H1 (cell line): ENCODE measurements at regions not wholly inside any gene's neighbourhood (a gene's known extent, or its start where the extent isn't known, plus 50 kb on each side); places are given as distances from the start of the nearest gene placed in this dataset.

ENCODE experiments used
- CTCF ChIA-PET: fragments of 300-600 bp; sonication (Branson Sonifier 250); formaldehyde crosslinking; loops from one replicate; lab custom pipeline; 2021; ENCODE audit not compliant: partially characterized antibody; lab: Charles Lee
- POLR2A ChIA-PET: fragments of 300-600 bp; sonication (Branson Sonifier 250); formaldehyde crosslinking; loops from one replicate; lab custom pipeline; 2021; ENCODE audit warnings: inconsistent platforms; ENCODE audit not compliant: partially characterized antibody; lab: Charles Lee
- DNase-seq, 2 experiments: peaks; one replicate each; pipeline versions ENCODE4 v3.0.0 to v3.0.0-alpha.2; 2010 to 2022; ENCODE audit warnings: low spot score in 2 of 2, low read depth in 1 of 2, mixed read lengths in 1 of 2
- FAIRE-seq: peaks from 2 replicates; lab custom pipeline; 2011; peaks lifted over from hg19 to GRCh38; lab: Jason Lieb, UNC
- H2AFZ ChIP-seq: 2 replicates; pipeline ENCODE4 v1.8.1; 2012; ENCODE audit warnings: low read length, inconsistent platforms
- H2AK5ac ChIP-seq: 2 replicates; pipeline ENCODE4 v1.6.1; 2013; ENCODE audit warnings: low read depth, low read length
- H2BK120ac ChIP-seq: replicated peaks from 2 replicates; pipeline ENCODE3; 2013; ENCODE audit warnings: low read depth, low read length, inconsistent platforms
- H2BK12ac ChIP-seq: 2 replicates; pipeline ENCODE4 v1.6.1; 2013; ENCODE audit warnings: low read depth, low read length
- H2BK15ac ChIP-seq: 2 replicates; pipeline ENCODE4 v1.6.1; 2013; ENCODE audit warnings: low read length
- H2BK20ac ChIP-seq: 2 replicates; pipeline ENCODE4 v1.6.1; 2013; ENCODE audit warnings: low read length
- H2BK5ac ChIP-seq: 2 replicates; pipeline ENCODE4 v1.6.1; 2013; ENCODE audit warnings: low read depth, low read length
- H3K14ac ChIP-seq: 2 replicates; pipeline ENCODE4 v1.6.1; 2013; ENCODE audit warnings: inconsistent platforms; ENCODE audit not compliant: insufficient read length
- H3K18ac ChIP-seq: 2 replicates; pipeline ENCODE4 v1.6.1; 2013; ENCODE audit warnings: low read length; ENCODE audit errors: extremely low read depth
- H3K23ac ChIP-seq: 2 replicates; pipeline ENCODE4 v1.6.1; 2013; ENCODE audit warnings: inconsistent platforms; ENCODE audit not compliant: insufficient read length
- H3K23me2 ChIP-seq: 2 replicates; pipeline ENCODE4 v1.6.1; 2013; ENCODE audit warnings: low read depth, low read length
- H3K27ac ChIP-seq: 2 replicates; pipeline ENCODE4 v1.6.1; 2011; ENCODE audit warnings: low read depth, low read length, inconsistent platforms
- H3K27me3 ChIP-seq, 4 experiments: replicated peaks in 1 of 4; 1 replicate in 1 of 4; 2 replicates in 3 of 4; pipeline versions ENCODE4 v1.6.1 to v1.8.1; 2011 to 2013; ENCODE audit warnings: low read length in 3 of 4, mild to moderate bottlenecking in 3 of 4, inconsistent platforms in 2 of 4, mixed read lengths in 2 of 4, moderate library complexity in 1 of 4; ENCODE audit not compliant: control insufficient read depth in 3 of 4, insufficient read depth in 3 of 4; ENCODE audit errors: extremely low read depth in 1 of 4
- H3K36me3 ChIP-seq, 4 experiments: 2 replicates each; pipeline versions ENCODE4 v1.6.1 to v1.8.1; 2011 to 2013; ENCODE audit warnings: mild to moderate bottlenecking in 4 of 4, low read length in 3 of 4, moderate library complexity in 2 of 4, control low read depth in 1 of 4, inconsistent platforms in 1 of 4; ENCODE audit not compliant: insufficient read depth in 4 of 4, control insufficient read depth in 2 of 4
- H3K4ac ChIP-seq: replicated peaks from 2 replicates; pipeline ENCODE3; 2013; ENCODE audit warnings: low read length, low read depth, mixed read lengths, inconsistent platforms; ENCODE audit not compliant: insufficient read length
- H3K4me1 ChIP-seq, 4 experiments: replicated peaks in 1 of 4; 1 replicate in 1 of 4; 2 replicates in 3 of 4; pipeline versions ENCODE4 v1.6.1 to v1.8.1; 2011 to 2013; ENCODE audit warnings: low read length in 3 of 4, inconsistent platforms in 2 of 4, mixed read lengths in 1 of 4; ENCODE audit not compliant: insufficient read depth in 4 of 4, control insufficient read depth in 3 of 4
- H3K4me2 ChIP-seq, 2 experiments: 2 replicates each; pipeline versions ENCODE4 v1.6.1 to v1.8.1; 2011 to 2013; ENCODE audit warnings: low read depth in 2 of 2, low read length in 2 of 2, control low read depth in 1 of 2, inconsistent platforms in 1 of 2, mild to moderate bottlenecking in 1 of 2; ENCODE audit not compliant: insufficient read depth in 1 of 2
- H3K4me3 ChIP-seq, 4 experiments: fragments of 200-600, 300-600 bp in 1 of 4; sonication (generic), shearing (Covaris generic), sonication (Bioruptor Twin) in 1 of 4; 2 replicates each; pipeline versions ENCODE4 v1.5.1 to v1.8.1; 2011 to 2016; ENCODE audit warnings: low read length in 4 of 4, low read depth in 3 of 4, control low read depth in 2 of 4, inconsistent platforms in 2 of 4, mild to moderate bottlenecking in 2 of 4, mixed read lengths in 1 of 4, moderate library complexity in 1 of 4; ENCODE audit not compliant: insufficient read depth in 2 of 4; ENCODE audit errors: extremely low read depth in 1 of 4
- H3K56ac ChIP-seq: replicated peaks from 2 replicates; pipeline ENCODE3; 2013; ENCODE audit warnings: low read depth, mild to moderate bottlenecking, mixed read lengths, low read length, inconsistent platforms; ENCODE audit not compliant: insufficient read length
- H3K79me1 ChIP-seq: 2 replicates; pipeline ENCODE4 v1.6.1; 2013; ENCODE audit warnings: low read depth, low read length, control low read depth
- H3K79me2 ChIP-seq, 2 experiments: 2 replicates each; pipeline versions ENCODE4 v1.6.1 to v1.8.1; 2012 to 2013; ENCODE audit warnings: low read length in 2 of 2, mild to moderate bottlenecking in 2 of 2, inconsistent platforms in 1 of 2; ENCODE audit not compliant: insufficient read depth in 2 of 2, control insufficient read depth in 1 of 2
- H3K9ac ChIP-seq, 4 experiments: replicated peaks in 1 of 4; 1 replicate in 1 of 4; 2 replicates in 3 of 4; pipeline versions ENCODE4 v1.6.1 to v1.8.1; 2011 to 2013; ENCODE audit warnings: low read depth in 3 of 4, low read length in 3 of 4, control low read depth in 2 of 4, mild to moderate bottlenecking in 2 of 4, moderate library complexity in 2 of 4, inconsistent platforms in 1 of 4; ENCODE audit errors: extremely low read depth in 1 of 4
- H3K9me3 ChIP-seq, 2 experiments: 2 replicates each; pipeline versions ENCODE4 v1.6.1 to v1.8.1; 2012 to 2013; ENCODE audit warnings: mild to moderate bottlenecking in 2 of 2, moderate library complexity in 2 of 2, control low read depth in 1 of 2, inconsistent platforms in 1 of 2, low read depth in 1 of 2, low read length in 1 of 2, mixed read lengths in 1 of 2; ENCODE audit not compliant: insufficient read depth in 2 of 2
- H4K20me1 ChIP-seq, 2 experiments: replicated peaks in 1 of 2; 2 replicates each; pipeline versions ENCODE3 to v1.8.1; 2011 to 2013; ENCODE audit warnings: inconsistent platforms in 2 of 2, low read length in 2 of 2, mild to moderate bottlenecking in 1 of 2; ENCODE audit not compliant: insufficient read depth in 2 of 2, control insufficient read depth in 1 of 2
- H4K5ac ChIP-seq: 2 replicates; pipeline ENCODE4 v1.6.1; 2013; ENCODE audit warnings: low read length, low read depth, mixed read lengths, inconsistent platforms; ENCODE audit not compliant: insufficient read length
- H4K8ac ChIP-seq: 2 replicates; pipeline ENCODE4 v1.8.0; 2013; ENCODE audit warnings: mild to moderate bottlenecking, moderate library complexity, low read length, inconsistent platforms; ENCODE audit not compliant: insufficient read depth; ENCODE audit errors: extremely low read depth
- H4K91ac ChIP-seq: replicated peaks from 2 replicates; pipeline ENCODE3; 2013; ENCODE audit warnings: low read length, mixed read lengths, inconsistent platforms; ENCODE audit not compliant: insufficient read length
- GABPA ChIP-seq: IDR thresholded peaks from 2 replicates; pipeline ENCODE4 v1.6.1; 2011; ENCODE audit warnings: mild to moderate bottlenecking, low read length, moderate library complexity, borderline replicate concordance; ENCODE audit not compliant: insufficient read depth
- MAFK ChIP-seq: IDR thresholded peaks from 2 replicates; pipeline ENCODE4 v1.6.1; 2012; ENCODE audit warnings: low read depth, mild to moderate bottlenecking, improper control_type of control experiment, low read length
- WGBS, 2 experiments: shearing (Covaris generic) in 1 of 2; methylation state at CpG; one replicate each; pipeline versions ENCODE4 v1.1.6 to v1.1.7; 2013 to 2015; ENCODE audit warnings: low lambda C conversion rate in 2 of 2, mixed read lengths in 2 of 2, inconsistent platforms in 1 of 2, low coverage in 1 of 2, missing lambda C conversion rate in 1 of 2; ENCODE audit not compliant: insufficient replicate concordance in 2 of 2, insufficient coverage in 1 of 2, insufficient read length in 1 of 2; ENCODE audit errors: extremely low coverage in 1 of 2, missing lambda C conversion rate in 1 of 2; 5-methylcytosine and 5-hydroxymethylcytosine counted together

DNA sequence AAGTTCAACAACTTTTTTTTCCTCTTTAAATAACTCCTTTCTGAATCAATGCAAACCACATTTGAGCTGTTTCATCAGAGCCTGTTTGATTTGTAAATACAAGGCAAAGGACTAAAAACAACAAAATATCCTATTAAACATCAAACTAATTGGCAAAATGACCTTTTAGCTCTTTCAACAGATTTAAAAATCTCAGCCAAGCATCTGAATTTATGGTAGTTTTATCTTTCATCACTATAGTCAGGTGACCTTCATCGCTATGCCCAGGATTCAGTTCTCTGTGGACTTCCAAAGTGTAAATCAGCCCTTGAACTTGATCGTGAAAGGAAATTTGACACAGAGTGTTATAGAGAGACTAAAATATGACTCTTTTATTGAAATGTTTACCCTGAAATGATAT lies 1554.5 kb upstream of the FLRT2 start:
- Histone ChIP-seq H3K4ac (no peak overlapping the region), H3K27ac (no peak overlapping the region), H2BK20ac (no peak overlapping the region), H3K23ac (no peak overlapping the region), H3K4me2 (no peak overlapping the region), H2BK120ac (no peak overlapping the region), H2BK12ac (no peak overlapping the region), H4K8ac (no peak overlapping the region), H3K36me3 (no peaks in the 10 kb centered on the region), H3K4me1 (no peaks in the 10 kb centered on the region), H3K79me1 (no peaks in the 10 kb centered on the region), H4K20me1 (no peaks in the 10 kb centered on the region), H3K56ac (no peak overlapping the region), H3K79me2 (no peaks in the 10 kb centered on the region), H3K18ac (no peak overlapping the region), H3K23me2 (no peaks in the 10 kb centered on the region), H4K5ac (no peak overlapping the region), H2BK15ac (no peak overlapping the region), H3K27me3 (no peaks in the 10 kb centered on the region; a peak in 1 of 7 replicates), H3K9ac (no peak overlapping the region), H2BK5ac (no peak overlapping the region), H2AK5ac (no peak overlapping the region), H3K4me3 (no peak overlapping the region), H3K14ac (no peak overlapping the region), H3K9me3 (no peaks in the 10 kb centered on the region), H4K91ac (no peak overlapping the region), H2AFZ (no peak overlapping the region)
- DNase-seq (no peak), FAIRE-seq (no peak)
- ChIA-PET POLR2A (no interaction called here), CTCF (no interaction called here)
- TF ChIP-seq MAFK (0 out of 2 replicates have a peak, but pooled peaks have one; percentile 1), GABPA (no peak)
- 89% methylated on average over 2 of the region's 2 CpGs; no CpG with 5 or more reads in 1 of the 2 experiments for WGBS, 2 experiments
